ENCODE measurements at regions not wholly inside any gene's neighbourhood (a gene's known extent, or its start where the extent isn't known, plus 50 kb on each side); places are given as distances from the start of the nearest gene placed in this dataset.
"Not testable (repeated sequence)": the region's sequence is repeated elsewhere in the genome, so short reads cannot be mapped to it uniquely, and the experiment has no call there.

DNA sequence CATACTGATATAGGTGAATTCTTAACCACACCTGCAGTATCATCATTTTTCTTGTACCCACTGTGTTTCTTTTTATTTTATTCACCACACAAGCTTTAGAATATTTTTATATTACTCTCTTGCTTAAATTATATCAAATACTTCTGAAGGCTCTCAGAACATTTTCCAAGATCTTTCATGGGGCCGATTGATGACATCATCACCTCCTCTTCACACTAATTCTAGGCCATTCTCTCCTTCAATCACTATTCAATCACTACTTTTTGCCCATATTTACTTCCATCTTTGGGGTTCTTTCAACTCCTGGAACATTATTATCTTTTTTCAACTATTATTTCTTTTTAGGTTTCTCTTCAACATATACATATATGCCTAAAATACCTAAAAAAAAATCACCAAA, 1438.8 kb upstream of the ALCAM start:
- DNase-seq = no peak

DNA sequence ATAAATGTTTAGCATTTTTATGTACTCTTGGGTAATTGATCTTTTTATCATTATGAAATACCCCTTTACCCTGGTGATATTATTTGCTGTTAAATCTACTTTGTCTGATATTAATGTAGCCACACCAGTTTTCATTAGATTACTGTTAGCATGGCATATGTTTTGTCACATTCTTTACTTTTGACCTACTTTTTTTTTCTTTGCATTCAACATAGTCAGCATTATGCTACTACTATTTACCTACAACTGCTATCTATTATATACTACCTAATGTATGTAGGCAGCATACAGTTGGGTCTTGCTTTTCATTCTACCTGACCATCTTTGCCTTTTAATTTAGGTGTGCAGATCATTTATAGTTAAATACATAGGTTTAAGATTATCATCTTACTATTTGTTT, 1429.6 kb upstream of the ALCAM start:
- no peak for DNase-seq

DNA sequence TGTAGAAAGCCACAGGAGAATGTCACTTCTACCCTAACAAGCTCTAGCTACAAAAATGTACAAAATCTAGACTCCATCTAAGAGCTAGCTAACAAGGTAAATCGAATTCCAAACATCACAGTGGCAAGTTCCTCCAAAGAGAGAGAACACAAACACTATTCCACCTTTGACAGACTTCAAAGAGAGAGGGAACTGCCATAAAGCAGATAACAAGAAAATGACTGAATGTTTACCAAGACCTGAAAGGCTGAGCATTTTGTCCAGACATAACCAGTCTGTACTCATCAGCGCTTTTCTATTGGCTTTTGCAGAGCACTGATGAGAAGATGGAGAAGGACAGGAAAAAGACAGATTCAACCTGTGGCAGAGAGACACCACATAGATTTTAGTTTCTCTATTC, 1419.6 kb upstream of the ALCAM start:
- no peak for DNase-seq

DNA sequence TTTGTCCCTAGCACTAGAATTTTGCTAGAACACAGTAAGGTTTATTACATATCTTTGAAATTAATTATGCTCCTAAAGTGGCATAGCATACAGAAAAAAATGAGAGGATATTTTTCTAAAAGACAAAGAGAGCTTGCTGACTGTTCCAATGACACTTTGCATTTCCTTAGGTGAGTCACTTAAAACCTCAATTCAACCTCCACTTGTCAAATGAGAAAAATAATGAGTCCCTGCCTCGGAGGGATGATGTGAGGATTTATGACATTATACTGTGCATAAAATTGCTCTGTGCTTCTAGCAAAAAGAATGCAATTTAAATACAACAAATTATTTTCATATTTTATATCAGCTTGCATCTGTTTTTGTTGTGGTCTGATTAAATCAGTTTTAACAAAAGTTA, 1417.0 kb upstream of the ALCAM start:
- no peak for DNase-seq

DNA sequence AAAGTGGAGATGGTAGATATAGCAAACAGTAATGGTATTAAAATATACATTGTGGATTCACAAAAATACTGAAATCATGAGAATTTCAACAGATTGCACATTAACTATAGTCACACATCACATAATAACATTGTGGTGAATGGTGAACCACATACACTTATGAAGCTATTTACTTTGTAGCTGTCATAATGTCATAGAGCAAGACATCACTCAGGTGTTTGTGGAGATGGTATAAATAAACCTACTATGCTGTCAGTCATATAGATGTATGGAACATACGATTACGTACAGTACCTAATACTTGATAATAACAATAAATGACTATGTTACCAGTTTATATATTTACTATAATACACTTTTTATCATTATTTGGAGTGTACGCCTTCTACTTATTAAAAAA, 1416.0 kb upstream of the ALCAM start:
- DNase-seq = no peak

- no peak for DNase-seq
Observed at GRCh38 chr3:103953796-103954195, 1412.9 kb upstream of the ALCAM start.

GRCh38 chr3:103960819-103961218, 1405.9 kb upstream of the ALCAM start:
- DNase-seq = no peak

GRCh38 chr3:103963599-103963998, 1403.1 kb upstream of the ALCAM start:
- no peak for DNase-seq

DNA sequence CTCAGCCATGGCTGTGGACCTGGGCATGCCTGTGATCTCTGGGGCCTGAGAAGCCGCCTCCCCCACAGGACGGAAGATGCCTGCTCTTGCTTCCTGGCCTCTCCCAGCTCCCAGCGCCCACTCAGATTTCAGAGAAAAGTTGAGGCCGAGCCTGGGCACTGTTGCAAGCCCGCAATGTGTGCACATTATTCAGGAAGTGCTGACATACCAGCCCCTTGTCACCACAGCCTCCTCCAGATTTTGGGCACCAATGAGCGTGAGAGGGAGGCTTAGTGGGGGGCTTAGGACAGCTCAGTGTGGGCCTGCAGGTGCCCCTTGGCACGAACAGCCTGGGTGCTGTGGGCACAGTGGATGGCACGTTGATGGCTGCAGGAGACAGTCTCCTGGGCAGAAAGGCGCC, 1400.9 kb upstream of the ALCAM start:
- no peak for DNase-seq

DNA sequence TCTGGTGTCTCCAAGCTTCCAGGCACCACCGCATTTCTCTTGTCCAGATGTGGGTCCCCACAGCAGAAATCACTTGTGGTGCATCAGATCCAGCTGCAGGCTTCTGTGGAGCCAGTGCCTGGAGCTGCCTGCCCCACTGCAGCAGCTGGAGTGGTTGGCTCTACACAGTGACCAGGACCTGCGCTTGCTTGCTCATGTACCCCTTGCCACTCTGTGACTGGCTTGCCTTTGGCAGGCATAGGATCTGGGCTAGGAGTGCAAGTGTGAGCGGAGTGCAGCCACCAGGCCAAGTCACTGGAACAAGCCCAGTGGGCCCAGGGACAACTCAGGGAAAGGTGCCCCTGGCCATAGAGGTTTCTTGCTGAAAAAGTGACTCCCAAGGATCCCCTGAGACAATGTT, 1400.0 kb upstream of the ALCAM start:
- DNase-seq = no peak

- no peak for DNase-seq
Observed at GRCh38 chr3:103968131-103968530, 1398.6 kb upstream of the ALCAM start.

DNA sequence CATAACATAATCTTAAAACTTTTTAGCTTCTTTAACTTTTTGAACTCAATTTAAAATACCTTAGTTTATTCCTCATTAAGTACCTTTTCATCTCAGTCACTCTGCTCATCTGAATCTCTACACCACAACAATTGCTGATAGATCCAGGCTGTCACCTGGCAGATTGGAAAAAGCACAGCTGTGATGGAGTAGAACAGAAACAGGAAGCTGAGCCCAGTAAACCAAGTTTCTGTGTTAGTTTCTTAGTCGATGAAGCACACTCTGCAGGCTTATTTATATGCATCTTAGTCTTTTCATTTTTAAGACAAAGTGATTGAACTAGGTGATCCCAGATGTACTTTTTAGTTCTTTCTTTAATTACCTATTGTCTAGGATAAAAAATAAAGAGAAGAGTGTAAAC, 1398.0 kb upstream of the ALCAM start:
- no peak for DNase-seq

DNA sequence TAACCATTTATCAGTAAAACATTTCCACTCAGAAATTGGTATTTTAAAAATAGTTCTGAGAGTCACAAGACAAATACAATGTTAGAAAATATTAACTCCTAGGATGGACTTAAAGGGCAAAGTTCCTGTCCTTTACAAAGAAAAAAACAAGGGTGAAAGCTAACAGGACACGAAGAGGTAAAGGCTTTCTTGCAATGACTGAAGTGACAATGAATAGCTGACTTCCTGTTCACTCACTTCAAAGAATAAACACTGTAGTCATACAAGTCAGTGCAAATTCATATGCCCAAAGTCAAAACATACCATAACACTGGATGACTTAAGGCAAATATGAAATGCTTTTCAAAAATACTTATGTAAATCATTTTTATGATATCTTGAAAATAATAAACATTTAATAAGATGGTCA, 1389.8 kb upstream of the ALCAM start:
- DNase-seq = no peak

DNA sequence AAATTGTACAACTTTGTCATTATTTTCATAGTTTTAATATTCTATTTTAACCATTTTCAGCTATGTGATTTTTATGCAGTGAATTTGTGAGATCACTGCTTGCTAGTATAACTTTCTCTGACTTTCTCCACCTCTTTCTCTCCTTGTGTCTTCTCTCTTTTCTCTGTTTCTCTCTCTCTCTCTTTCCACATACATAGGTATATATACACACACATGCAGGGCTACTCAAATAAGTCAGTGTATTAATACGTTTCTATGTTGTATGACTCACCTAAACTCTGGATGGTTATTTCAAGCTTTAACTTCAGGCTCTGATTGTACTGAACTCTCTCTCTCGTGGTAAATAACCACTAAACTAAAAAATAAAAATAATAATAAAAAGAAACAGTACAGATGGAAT, 1389.3 kb upstream of the ALCAM start:
- DNase-seq = no peak

DNA sequence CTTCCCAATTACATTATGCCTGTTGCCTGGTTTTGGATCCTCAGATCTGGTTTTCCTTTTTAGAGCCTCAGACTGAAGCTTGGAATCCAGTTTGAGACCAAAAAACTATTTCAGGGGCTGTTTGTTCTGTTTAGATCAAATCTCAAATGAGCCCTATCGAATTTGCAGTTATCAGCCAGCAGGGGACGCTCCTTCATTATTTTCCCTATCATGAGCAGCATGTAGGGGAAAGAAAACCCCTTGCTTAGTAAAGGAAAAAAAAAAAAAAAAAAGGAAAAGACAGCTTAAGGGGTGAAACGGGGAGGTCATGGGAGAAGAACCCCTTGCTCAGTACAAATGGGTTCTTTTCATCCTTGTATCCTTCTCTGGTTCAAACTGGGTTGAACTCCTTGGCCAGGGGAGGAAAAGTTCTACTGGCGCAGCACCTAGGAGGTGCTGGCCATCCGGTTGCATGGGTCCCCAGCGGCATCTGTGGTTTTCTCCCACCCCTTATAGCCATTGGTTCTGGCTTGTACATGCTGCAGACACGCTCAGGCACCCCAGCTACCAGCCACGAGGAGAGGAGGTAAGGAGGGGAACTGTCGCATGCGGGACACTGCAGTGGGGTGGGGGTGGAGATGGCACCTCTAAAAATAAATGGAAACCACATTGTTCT, 1375.1 kb upstream of the ALCAM start:
- DNase-seq = peak; percentile 57

GRCh38 chr3:103992469-103992868, 1374.2 kb upstream of the ALCAM start:
- no peak for DNase-seq

DNA sequence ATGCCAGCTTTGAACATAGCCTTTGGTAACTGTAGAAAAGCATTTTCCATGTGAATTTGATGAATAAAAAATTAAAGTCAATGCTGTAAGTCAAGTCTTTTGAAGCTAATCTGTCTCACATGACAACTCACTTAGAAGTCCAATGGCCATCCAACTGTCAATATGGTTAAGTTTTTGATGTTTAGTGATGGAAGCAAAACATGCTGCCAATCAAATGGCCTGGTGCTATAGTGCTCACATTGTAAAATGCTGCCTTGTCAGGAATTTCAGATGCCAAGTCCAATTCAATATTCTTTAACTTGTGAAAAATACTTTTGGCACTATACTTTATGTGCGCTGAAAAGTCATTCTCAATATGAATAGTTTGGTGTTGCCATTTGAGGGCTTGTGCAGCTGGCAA, 1361.8 kb upstream of the ALCAM start:
- no peak for DNase-seq

DNA sequence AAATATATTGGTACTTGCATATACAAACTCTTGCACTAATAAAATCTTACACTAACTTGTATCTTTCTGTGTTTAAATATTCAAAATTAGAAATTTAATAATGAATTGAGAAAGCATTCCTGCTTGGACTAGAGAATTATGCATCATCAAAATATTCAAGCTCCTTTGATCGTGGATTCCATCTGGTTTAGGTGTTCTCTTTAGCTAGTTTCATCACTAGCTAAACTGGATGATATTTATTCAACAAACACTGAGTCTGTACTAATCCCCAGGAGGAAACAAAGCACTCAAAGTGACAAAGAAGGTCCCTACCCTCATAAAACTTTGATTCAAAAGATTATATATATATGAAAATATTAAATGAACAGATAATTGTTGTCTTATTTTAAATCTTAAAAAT, 1360.9 kb upstream of the ALCAM start:
- DNase-seq = peak; percentile 29

DNA sequence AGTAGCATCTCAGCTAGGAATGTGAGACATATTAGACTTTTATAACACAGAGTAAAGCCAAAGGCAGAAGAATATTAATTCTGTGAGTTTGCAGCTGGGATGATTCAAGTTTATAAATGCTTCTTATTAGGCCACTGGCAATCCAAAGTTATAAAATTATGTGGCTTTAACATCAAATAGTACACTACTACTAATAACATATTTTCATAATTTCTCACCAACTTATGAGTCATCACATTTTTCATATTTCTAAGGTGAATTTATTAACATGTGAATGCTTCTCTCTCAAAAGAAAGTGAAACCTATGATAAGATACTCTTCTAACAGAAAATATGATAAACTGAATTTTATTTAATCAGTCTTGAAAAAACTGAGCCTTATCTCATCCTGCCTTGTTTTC, 1348.2 kb upstream of the ALCAM start:
- DNase-seq = peak; percentile 48

DNA sequence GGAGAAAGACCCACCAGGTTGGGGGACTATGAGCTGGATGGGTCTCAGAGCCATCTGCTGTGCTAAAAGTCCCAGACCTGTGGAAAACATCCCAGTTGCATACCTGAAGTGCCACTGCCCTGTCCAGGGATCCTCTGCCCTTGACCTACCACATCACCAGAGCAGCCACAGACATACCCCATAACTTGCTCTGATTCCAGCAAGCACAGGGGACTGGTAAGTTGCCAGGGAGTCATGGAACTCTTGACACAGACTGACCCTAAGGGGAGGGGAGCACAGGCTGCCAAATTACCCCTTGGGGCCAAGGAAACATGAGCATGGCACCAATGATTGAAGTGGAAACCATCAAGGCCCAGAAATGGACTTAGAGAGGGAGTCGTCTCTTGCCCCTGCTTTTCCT, 1335.1 kb upstream of the ALCAM start:
- DNase-seq = no peak

DNA sequence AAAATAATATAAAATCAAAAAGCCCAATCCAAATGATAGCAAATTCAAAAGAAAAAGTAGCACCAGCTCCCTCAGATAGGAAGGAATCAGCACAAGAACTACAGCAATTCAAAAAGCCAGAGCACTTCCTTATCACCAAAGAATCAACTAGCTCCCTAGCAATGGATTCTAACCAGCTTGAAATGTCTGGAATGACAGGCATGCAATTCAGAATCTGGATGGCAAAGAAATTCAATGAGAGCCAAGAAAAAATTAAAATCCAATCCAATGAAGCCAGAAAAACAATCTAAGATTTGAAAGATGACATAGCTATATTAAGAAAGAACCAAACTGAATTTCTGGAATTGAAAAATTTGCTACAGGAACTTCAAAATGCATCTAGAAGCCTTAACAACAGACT, 1334.4 kb upstream of the ALCAM start:
- peak; percentile 71 for DNase-seq

GRCh38 chr3:104040896-104041295, 1325.8 kb upstream of the ALCAM start:
- no peak for DNase-seq

DNA sequence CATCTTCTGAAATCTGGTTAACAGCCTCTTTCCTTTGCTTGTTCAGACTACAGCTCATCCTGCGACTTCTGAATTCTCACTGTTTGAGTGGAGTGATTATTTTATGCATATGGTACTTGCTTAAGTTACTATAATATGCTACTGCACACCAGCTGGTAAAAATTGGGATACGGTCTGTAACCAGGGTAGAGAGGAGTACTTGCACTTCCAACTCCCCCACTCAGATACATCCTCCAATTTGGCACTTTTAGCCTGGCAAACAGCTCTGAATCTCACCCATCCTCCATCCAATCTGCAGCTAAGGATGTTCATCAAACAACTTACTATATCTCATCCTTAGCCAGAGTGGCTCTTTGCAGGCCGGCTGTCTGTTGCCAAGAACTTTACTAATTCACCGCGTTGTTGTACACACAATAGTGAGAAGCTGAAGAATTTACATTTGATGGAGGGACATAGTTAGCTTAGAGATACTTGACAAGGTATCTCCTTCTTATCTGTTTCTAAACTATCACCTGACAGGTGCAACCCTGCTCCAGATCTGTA, 1323.6 kb upstream of the ALCAM start:
- not testable (repeated sequence) for DNase-seq

- DNase-seq = peak; percentile 26
Observed at GRCh38 chr3:104044002-104044401, 1322.7 kb upstream of the ALCAM start.

DNA sequence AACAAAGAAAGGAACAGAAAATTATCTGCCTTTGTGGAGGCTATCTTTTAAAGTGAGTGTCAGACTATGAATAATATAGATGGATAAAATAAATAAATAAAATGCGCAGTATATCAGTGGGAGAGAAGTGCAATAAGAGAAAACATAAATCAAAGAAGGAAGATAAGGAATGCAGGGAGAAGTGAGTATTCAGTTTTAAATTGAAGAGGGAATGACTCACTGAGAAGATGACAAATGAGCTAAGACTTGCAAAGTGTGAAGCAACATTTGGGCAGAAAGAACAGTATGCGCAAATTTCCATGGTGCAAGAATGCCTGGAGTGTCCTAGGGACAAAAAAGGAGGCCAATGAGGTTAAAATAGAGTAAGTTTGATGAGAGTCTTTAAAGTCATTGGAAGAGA, 1300.1 kb upstream of the ALCAM start:
- peak; percentile 62 for DNase-seq

All from EL (cell line).